ENCODE measurements at regions not wholly inside any gene's neighbourhood (a gene's known extent, or its start where the extent isn't known, plus 50 kb on each side); places are given as distances from the start of the nearest gene placed in this dataset.

GRCh38 chr1:22236900-22237299 is 94.0 kb upstream of the WNT4 start (continued):
- no peak for TF ChIP-seq GABPA (IDR thresholded peaks at IDR 0.05; ENCODE audit: borderline replicate concordance, insufficient read depth, low read length)
- TF ChIP-seq TCF12 (IDR thresholded peaks at IDR 0.05; ENCODE audit: low read depth, low read length), result no peak
- TF ChIP-seq CHD2 (IDR thresholded peaks at IDR 0.05; ENCODE audit: low read length), result no peak

Data from H1 (cell line).